A673 (cell line): ENCODE measurements at regions not wholly inside any gene's neighbourhood (a gene's known extent, or its start where the extent isn't known, plus 50 kb on each side); places are given as distances from the start of the nearest gene placed in this dataset.

ENCODE experiments used
- CTCF ChIP-seq: fragments of 300-800, 200-600 bp; sonication (generic); conservative IDR thresholded peaks from 2 replicates; pipeline ENCODE4 v1.5.1; 2017; ENCODE audit warnings: low read depth, mild to moderate bottlenecking, antibody characterized with exemption, low read length, moderate library complexity, mixed read lengths
- EZH2 ChIP-seq: fragments of 200-600 bp; sonication (generic); IDR thresholded peaks from 2 replicates; pipeline ENCODE4 v1.6.1; 2017; ENCODE audit warnings: borderline replicate concordance, low read depth, mild to moderate bottlenecking, mixed read lengths, antibody characterized with exemption, low read length; ENCODE audit not compliant: poor library complexity, severe bottlenecking

- TF ChIP-seq CTCF (no peak), EZH2 (no peak)
These were observed 80.8 kb upstream of the PCBD1 start for GRCh38 chr10:70969188-70969587.
